Chondrocyte (in vitro differentiated cells): ENCODE measurements at regions not wholly inside any gene's neighbourhood (a gene's known extent, or its start where the extent isn't known, plus 50 kb on each side); places are given as distances from the start of the nearest gene placed in this dataset.

Experiments used
- DNase-seq: peaks from one replicate; pipeline ENCODE4 v3.0.0; 2021; ENCODE audit warnings: mixed read lengths, low spot score
- H3K27ac Mint-ChIP-seq: one replicate; pipeline ENCODE4 v1.8.0; 2021; ENCODE audit warnings: mild to moderate bottlenecking, moderate library complexity, mixed read lengths; ENCODE audit not compliant: unreplicated experiment
- H3K27me3 Mint-ChIP-seq: 2 replicates; pipeline ENCODE4 v1.8.0; 2021; ENCODE audit warnings: low read depth, mixed read lengths
- H3K36me3 Mint-ChIP-seq: 2 replicates; pipeline ENCODE4 v1.8.0; 2021; ENCODE audit warnings: low read depth, mixed read lengths
- H3K4me1 Mint-ChIP-seq: 2 replicates; pipeline ENCODE4 v1.8.0; 2021; ENCODE audit warnings: low read depth, mild to moderate bottlenecking, mixed read lengths
- H3K4me3 Mint-ChIP-seq: one replicate; pipeline ENCODE4 v1.8.0; 2021; ENCODE audit warnings: mild to moderate bottlenecking, moderate library complexity, mixed read lengths; ENCODE audit not compliant: unreplicated experiment
- H3K9me3 Mint-ChIP-seq: 2 replicates; pipeline ENCODE4 v1.8.0; 2021; ENCODE audit warnings: low read depth, mixed read lengths
- CTCF ChIP-seq: fragments of 200-600 bp; sonication (generic); IDR thresholded peaks from 2 replicates; pipeline ENCODE4 v1.5.0; 2021; ENCODE audit warnings: antibody characterized with exemption, mild to moderate bottlenecking, moderate library complexity

- no peaks in the 10 kb centered on the region for H3K36me3 Mint-ChIP-seq
- H3K4me1 Mint-ChIP-seq = no peaks in the 10 kb centered on the region
- H3K4me3 Mint-ChIP-seq = no peak overlapping the region
- no peak for DNase-seq
- H3K9me3 Mint-ChIP-seq = no peaks in the 10 kb centered on the region
- TF ChIP-seq CTCF = no peak
- H3K27ac Mint-ChIP-seq = no peak overlapping the region
- H3K27me3 Mint-ChIP-seq = peaks cover 6% of the 10 kb centered on the region
Observed at GRCh38 chr9:71393005-71393404, 271.6 kb upstream of the TRPM3 start.

- H3K27me3 Mint-ChIP-seq = peaks cover 1% of the 10 kb centered on the region
- H3K36me3 Mint-ChIP-seq = no peaks in the 10 kb centered on the region
- H3K4me3 Mint-ChIP-seq = no peak overlapping the region
- no peak for DNase-seq
- no peaks in the 10 kb centered on the region for H3K9me3 Mint-ChIP-seq
- TF ChIP-seq CTCF = no peak
- no peaks in the 10 kb centered on the region for H3K4me1 Mint-ChIP-seq
- no peak overlapping the region for H3K27ac Mint-ChIP-seq
Observed at GRCh38 chr9:71384343-71384742, 262.9 kb upstream of the TRPM3 start.

GRCh38 chr9:71383308-71383940, 262.0 kb upstream of the TRPM3 start:
- TF ChIP-seq CTCF = no peak
- H3K9me3 Mint-ChIP-seq = no peaks in the 10 kb centered on the region
- H3K4me1 Mint-ChIP-seq = no peaks in the 10 kb centered on the region
- no peak overlapping the region for H3K27ac Mint-ChIP-seq
- no peaks in the 10 kb centered on the region for H3K36me3 Mint-ChIP-seq
- no peak for DNase-seq
- peaks cover 1% of the 10 kb centered on the region for H3K27me3 Mint-ChIP-seq
- H3K4me3 Mint-ChIP-seq = no peak overlapping the region

GRCh38 chr9:71368157-71368556, 246.7 kb upstream of the TRPM3 start:
- Mint-ChIP-seq H3K9me3 (peaks cover 4% of the 10 kb centered on the region), H3K4me3 (no peak overlapping the region), H3K36me3 (no peaks in the 10 kb centered on the region), H3K4me1 (no peaks in the 10 kb centered on the region), H3K27me3 (peaks cover 6% of the 10 kb centered on the region), H3K27ac (no peak overlapping the region)
- no peak for DNase-seq
- TF ChIP-seq CTCF = no peak

- no peak overlapping the region for H3K4me3 Mint-ChIP-seq
- TF ChIP-seq CTCF = no peak
- no peaks in the 10 kb centered on the region for H3K9me3 Mint-ChIP-seq
- no peak for DNase-seq
- no peak overlapping the region for H3K27ac Mint-ChIP-seq
- no peaks in the 10 kb centered on the region for H3K36me3 Mint-ChIP-seq
- H3K27me3 Mint-ChIP-seq = no peaks in the 10 kb centered on the region
- H3K4me1 Mint-ChIP-seq = no peaks in the 10 kb centered on the region
Observed at GRCh38 chr9:71364186-71364955, 242.9 kb upstream of the TRPM3 start.
